ENCODE measurements at regions not wholly inside any gene's neighbourhood (a gene's known extent, or its start where the extent isn't known, plus 50 kb on each side); places are given as distances from the start of the nearest gene placed in this dataset.

GRCh38 chr2:49403637-49404036 is 249.3 kb upstream of the FSHR start:
- Histone ChIP-seq H3K27ac (no peak overlapping the region), H3K36me3 (no peaks in the 10 kb centered on the region), H3K4me1 (no peaks in the 10 kb centered on the region), H3K4me3 (no peak overlapping the region), H3K9me3 (no peaks in the 10 kb centered on the region), H3K27me3 (no peaks in the 10 kb centered on the region)
- DNase-seq (ENCODE audit: low spot score in 2 of 2): no peak
- TF ChIP-seq POLR2AphosphoS5 (IDR thresholded peaks at IDR 0.05) (no peak), POLR2A (IDR thresholded peaks at IDR 0.05) (no peak), EP300 (IDR thresholded peaks at IDR 0.05) (no peak), CTCF (IDR thresholded peaks at IDR 0.05) (no peak)
- 68% methylated on average over 2 of the region's 2 CpGs for WGBS

- H3K9me3 ChIP-seq: no peaks in the 10 kb centered on the region
- TF ChIP-seq CTCF (IDR thresholded peaks at IDR 0.05) (no peak), POLR2AphosphoS5 (IDR thresholded peaks at IDR 0.05) (no peak), EP300 (IDR thresholded peaks at IDR 0.05) (no peak), POLR2A (IDR thresholded peaks at IDR 0.05) (no peak)
- H3K27ac ChIP-seq: no peak overlapping the region
- no peaks in the 10 kb centered on the region for H3K36me3 ChIP-seq
- H3K27me3 ChIP-seq: no peaks in the 10 kb centered on the region
- 33% methylated on average over 1 of the region's 1 CpG for WGBS
- DNase-seq (ENCODE audit: low spot score in 2 of 2): no peak
- no peaks in the 10 kb centered on the region for H3K4me1 ChIP-seq
- no peak overlapping the region for H3K4me3 ChIP-seq
Observed at GRCh38 chr2:49379406-49379805, 225.1 kb upstream of the FSHR start.

GRCh38 chr2:49371128-49371701 is 216.9 kb upstream of the FSHR start:
- DNase-seq (ENCODE audit: low spot score in 2 of 2): no peak
- Histone ChIP-seq H3K9me3 (no peaks in the 10 kb centered on the region), H3K27me3 (no peaks in the 10 kb centered on the region), H3K36me3 (no peaks in the 10 kb centered on the region), H3K27ac (no peak overlapping the region), H3K4me3 (no peak overlapping the region), H3K4me1 (no peaks in the 10 kb centered on the region)
- TF ChIP-seq CTCF (IDR thresholded peaks at IDR 0.05): no peak
- no peak for TF ChIP-seq POLR2A (IDR thresholded peaks at IDR 0.05)
- no peak for TF ChIP-seq POLR2AphosphoS5 (IDR thresholded peaks at IDR 0.05)
- no peak for TF ChIP-seq EP300 (IDR thresholded peaks at IDR 0.05)

- no peak for DNase-seq (ENCODE audit: low spot score in 2 of 2)
- Histone ChIP-seq H3K4me1 (no peaks in the 10 kb centered on the region), H3K27ac (no peak overlapping the region), H3K4me3 (no peak overlapping the region), H3K9me3 (no peaks in the 10 kb centered on the region), H3K36me3 (no peaks in the 10 kb centered on the region), H3K27me3 (no peaks in the 10 kb centered on the region)
- WGBS: 82% methylated on average over 6 of the region's 6 CpGs
- TF ChIP-seq POLR2AphosphoS5 (IDR thresholded peaks at IDR 0.05) (no peak), CTCF (IDR thresholded peaks at IDR 0.05) (no peak), EP300 (IDR thresholded peaks at IDR 0.05) (no peak), POLR2A (IDR thresholded peaks at IDR 0.05) (no peak)
Observed at GRCh38 chr2:49369650-49370049, 215.3 kb upstream of the FSHR start.

- no peaks in the 10 kb centered on the region for H3K27me3 ChIP-seq
- no peak overlapping the region for H3K27ac ChIP-seq
- no peaks in the 10 kb centered on the region for H3K9me3 ChIP-seq
- TF ChIP-seq CTCF (IDR thresholded peaks at IDR 0.05) (no peak), POLR2A (IDR thresholded peaks at IDR 0.05) (no peak), EP300 (IDR thresholded peaks at IDR 0.05) (no peak), POLR2AphosphoS5 (IDR thresholded peaks at IDR 0.05) (no peak)
- no peak for DNase-seq (ENCODE audit: low spot score in 2 of 2)
- WGBS: 68% methylated on average over 2 of the region's 2 CpGs
- H3K36me3 ChIP-seq: no peaks in the 10 kb centered on the region
- H3K4me3 ChIP-seq: no peak overlapping the region
- no peaks in the 10 kb centered on the region for H3K4me1 ChIP-seq
Observed at GRCh38 chr2:49369101-49369500, 214.8 kb upstream of the FSHR start.
